ENCODE measurements at regions not wholly inside any gene's neighbourhood (a gene's known extent, or its start where the extent isn't known, plus 50 kb on each side); places are given as distances from the start of the nearest gene placed in this dataset.

DNA sequence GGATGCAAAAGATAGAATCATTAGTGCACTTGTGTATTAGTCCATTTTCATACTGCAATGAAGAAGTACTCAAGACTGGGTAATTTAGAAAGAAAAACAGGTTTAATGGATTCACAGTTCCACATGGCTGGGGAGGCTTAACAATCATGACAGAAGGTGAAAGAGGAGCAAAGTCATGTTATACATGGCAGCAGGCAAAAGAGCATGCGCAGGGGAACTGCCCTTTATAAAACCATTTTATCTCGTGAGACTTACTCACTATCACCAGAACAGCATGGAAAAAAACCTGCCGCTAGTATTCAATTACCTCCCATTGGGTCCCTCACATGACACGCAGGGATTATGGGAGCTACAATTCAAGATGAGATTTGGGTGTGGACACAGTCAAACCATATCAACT lies 129.4 kb downstream of the SCG2 start:
- H3K79me2 ChIP-seq (ENCODE audit: insufficient read depth, low read depth) = no peaks in the 10 kb centered on the region
- TF ChIP-seq, protein P1, sequence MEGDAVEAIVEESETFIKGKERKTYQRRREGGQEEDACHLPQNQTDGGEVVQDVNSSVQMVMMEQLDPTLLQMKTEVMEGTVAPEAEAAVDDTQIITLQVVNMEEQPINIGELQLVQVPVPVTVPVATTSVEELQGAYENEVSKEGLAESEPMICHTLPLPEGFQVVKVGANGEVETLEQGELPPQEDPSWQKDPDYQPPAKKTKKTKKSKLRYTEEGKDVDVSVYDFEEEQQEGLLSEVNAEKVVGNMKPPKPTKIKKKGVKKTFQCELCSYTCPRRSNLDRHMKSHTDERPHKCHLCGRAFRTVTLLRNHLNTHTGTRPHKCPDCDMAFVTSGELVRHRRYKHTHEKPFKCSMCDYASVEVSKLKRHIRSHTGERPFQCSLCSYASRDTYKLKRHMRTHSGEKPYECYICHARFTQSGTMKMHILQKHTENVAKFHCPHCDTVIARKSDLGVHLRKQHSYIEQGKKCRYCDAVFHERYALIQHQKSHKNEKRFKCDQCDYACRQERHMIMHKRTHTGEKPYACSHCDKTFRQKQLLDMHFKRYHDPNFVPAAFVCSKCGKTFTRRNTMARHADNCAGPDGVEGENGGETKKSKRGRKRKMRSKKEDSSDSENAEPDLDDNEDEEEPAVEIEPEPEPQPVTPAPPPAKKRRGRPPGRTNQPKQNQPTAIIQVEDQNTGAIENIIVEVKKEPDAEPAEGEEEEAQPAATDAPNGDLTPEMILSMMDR (conservative IDR thresholded peaks at IDR 0.05; ENCODE audit: low read depth, low read length) = no peak
- no peak overlapping the region for H3K27ac ChIP-seq
- no peaks in the 10 kb centered on the region for H3K4me1 ChIP-seq (ENCODE audit: low read depth, poor library complexity, severe bottlenecking)
- H2AFZ ChIP-seq (ENCODE audit: low read depth) = no peak overlapping the region
- no peak overlapping the region for H3K4me2 ChIP-seq
- no peak overlapping the region for H3K9ac ChIP-seq
- H3K36me3 ChIP-seq (ENCODE audit: insufficient read depth) = no peaks in the 10 kb centered on the region
- H3K27me3 ChIP-seq (ENCODE audit: insufficient read depth, low read depth) = no peaks in the 10 kb centered on the region; the same call in 1 of the 2 replicates
- H3K4me3 ChIP-seq (IDR thresholded peaks at IDR 0.05; ENCODE audit: insufficient read depth, low read depth, low read length) = no peak overlapping the region
- no peaks in the 10 kb centered on the region for H4K20me1 ChIP-seq (ENCODE audit: insufficient read depth)

DNA sequence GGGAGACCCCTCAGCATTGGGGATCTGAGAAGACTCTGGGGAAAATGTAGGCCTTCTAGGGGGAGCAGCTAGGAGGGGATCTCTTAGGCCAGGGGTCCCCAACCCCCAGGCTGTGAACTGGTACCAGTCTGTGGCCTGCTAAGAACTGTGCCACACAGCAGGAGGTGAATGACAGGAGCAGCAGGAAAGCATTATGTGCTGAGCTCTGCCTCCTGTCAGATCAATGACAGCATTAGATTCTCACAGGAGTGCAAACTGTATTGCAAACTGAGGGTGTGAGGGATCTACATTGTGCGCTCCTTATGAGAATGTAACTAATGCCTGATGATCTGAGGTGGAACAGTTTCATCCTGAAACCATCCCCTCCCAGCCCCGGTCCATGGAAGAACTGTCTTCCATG lies 127.3 kb downstream of the SCG2 start:
- H3K4me1 ChIP-seq (ENCODE audit: low read depth, poor library complexity, severe bottlenecking) = no peaks in the 10 kb centered on the region
- H3K4me2 ChIP-seq = no peak overlapping the region
- no peaks in the 10 kb centered on the region for H4K20me1 ChIP-seq (ENCODE audit: insufficient read depth)
- H3K9ac ChIP-seq = no peak overlapping the region
- no peak overlapping the region for H3K4me3 ChIP-seq (IDR thresholded peaks at IDR 0.05; ENCODE audit: insufficient read depth, low read depth, low read length)
- no peaks in the 10 kb centered on the region for H3K79me2 ChIP-seq (ENCODE audit: insufficient read depth, low read depth)
- TF ChIP-seq, protein P1 (conservative IDR thresholded peaks at IDR 0.05; ENCODE audit: low read depth, low read length) = no peak
- H3K36me3 ChIP-seq (ENCODE audit: insufficient read depth) = no peaks in the 10 kb centered on the region
- peaks cover 8% of the 10 kb centered on the region; the same call in 1 of the 2 replicates for H3K27me3 ChIP-seq (ENCODE audit: insufficient read depth, low read depth)
- no peak overlapping the region for H2AFZ ChIP-seq (ENCODE audit: low read depth)
- no peak overlapping the region for H3K27ac ChIP-seq

DNA sequence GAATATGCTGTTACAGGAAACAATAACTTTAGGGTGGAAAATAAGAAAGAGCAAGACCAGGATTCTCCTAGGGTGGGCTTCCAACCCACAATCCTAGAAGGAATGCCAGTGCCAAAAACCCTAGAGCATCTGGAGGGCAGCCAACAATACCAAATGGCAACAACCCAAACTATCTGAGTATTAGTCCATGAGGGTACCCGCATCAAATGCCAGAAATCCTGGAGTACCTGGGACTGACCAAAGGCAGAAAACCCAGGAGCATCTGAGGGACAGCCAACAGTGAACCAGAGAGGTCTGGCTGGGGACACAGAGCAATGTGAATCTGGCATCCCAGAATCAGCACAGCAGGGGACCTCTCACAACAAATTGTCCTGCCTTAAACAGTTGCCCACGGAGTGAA lies 126.3 kb downstream of the SCG2 start:
- H3K36me3 ChIP-seq (ENCODE audit: insufficient read depth) = no peaks in the 10 kb centered on the region

DNA sequence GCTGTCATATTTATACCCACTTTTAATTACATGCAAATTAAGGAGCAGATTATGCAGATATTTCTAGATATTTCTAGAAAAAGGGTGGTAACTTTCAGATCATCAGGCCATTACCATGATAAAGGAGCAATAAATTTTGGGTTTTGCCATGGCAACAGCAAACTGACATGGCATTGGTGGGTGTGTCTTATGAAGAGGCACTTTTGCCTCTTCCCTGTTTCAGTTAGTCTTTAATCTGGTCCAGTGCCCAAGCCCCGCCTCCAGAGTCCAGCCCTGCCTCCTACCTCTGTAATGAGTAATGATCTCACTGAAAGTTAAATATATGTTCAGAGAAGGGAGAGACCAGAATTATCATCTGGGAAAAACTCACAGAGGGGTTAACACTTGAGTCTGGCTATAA lies 124.8 kb downstream of the SCG2 start:
- Histone ChIP-seq H3K9ac (no peak overlapping the region), H3K27ac (no peak overlapping the region), H4K20me1 (ENCODE audit: insufficient read depth) (no peaks in the 10 kb centered on the region), H3K27me3 (ENCODE audit: insufficient read depth, low read depth) (peaks cover 10% of the 10 kb centered on the region; the same call in 1 of the 2 replicates), H3K36me3 (ENCODE audit: insufficient read depth) (no peaks in the 10 kb centered on the region), H3K4me3 (IDR thresholded peaks at IDR 0.05; ENCODE audit: insufficient read depth, low read depth, low read length) (no peak overlapping the region), H3K4me1 (ENCODE audit: low read depth, poor library complexity, severe bottlenecking) (peaks cover 14% of the 10 kb centered on the region), H3K79me2 (ENCODE audit: insufficient read depth, low read depth) (no peaks in the 10 kb centered on the region), H2AFZ (ENCODE audit: low read depth) (no peak overlapping the region), H3K4me2 (no peak overlapping the region)
- TF ChIP-seq, protein P1 (conservative IDR thresholded peaks at IDR 0.05; ENCODE audit: low read depth, low read length) = no peak

More for the DNA sequence above, 126.3 kb downstream of the SCG2 start:
- Histone ChIP-seq H3K4me2 (no peak overlapping the region), H2AFZ (ENCODE audit: low read depth) (no peak overlapping the region), H3K79me2 (ENCODE audit: insufficient read depth, low read depth) (no peaks in the 10 kb centered on the region), H3K4me1 (ENCODE audit: low read depth, poor library complexity, severe bottlenecking) (peaks cover 1% of the 10 kb centered on the region), H3K27ac (no peak overlapping the region), H3K4me3 (IDR thresholded peaks at IDR 0.05; ENCODE audit: insufficient read depth, low read depth, low read length) (no peak overlapping the region), H3K9ac (no peak overlapping the region), H3K27me3 (ENCODE audit: insufficient read depth, low read depth) (peaks cover 10% of the 10 kb centered on the region; the same call in 1 of the 2 replicates), H4K20me1 (ENCODE audit: insufficient read depth) (no peaks in the 10 kb centered on the region)
- TF ChIP-seq, protein P1 (conservative IDR thresholded peaks at IDR 0.05; ENCODE audit: low read depth, low read length) = no peak

Measured in KMS-11 (cell line).